GM12878 (cell line): ENCODE measurements at regions not wholly inside any gene's neighbourhood (a gene's known extent, or its start where the extent isn't known, plus 50 kb on each side); places are given as distances from the start of the nearest gene placed in this dataset.

Source experiments
- ATAC-seq: fragments of 200-7000 bp; cut with Tn5 transposase; 3 replicates; pipeline ENCODE4 v1.9.1; 2020; ENCODE audit warnings: mild to moderate bottlenecking, moderate library complexity
- BruUV-seq: library from RNA; stranded (reverse); fragments of 400-500 nt; replicated peaks from 2 replicates; lab custom pipeline; 2021; lab: Mats Ljungman, UMichigan
- CTCF ChIA-PET: fragments of 300-600 bp; sonication (Branson Sonifier 250); formaldehyde crosslinking; extraction: SDS; loops from one replicate; lab custom pipeline; 2021; ENCODE audit warnings: inconsistent platforms; lab: Yijun Ruan, JAX
- POLR2A ChIA-PET: fragments of 350-600 bp; formaldehyde crosslinking; extraction: SDS; loops from one replicate; lab custom pipeline; 2021; ENCODE audit warnings: inconsistent platforms; lab: Charles Lee
- RAD21 ChIA-PET: fragments of 300-600 bp; sonication (Branson Sonifier 250); formaldehyde crosslinking; loops from one replicate; lab custom pipeline; 2023; ENCODE audit warnings: antibody characterized with exemption; ENCODE audit not compliant: unreplicated experiment; lab: Charles Lee
- SMC1A ChIA-PET: fragments of 300-600 bp; sonication (Branson Sonifier 250); formaldehyde crosslinking; loops from one replicate; lab custom pipeline; 2023; ENCODE audit not compliant: unreplicated experiment, uncharacterized antibody; lab: Charles Lee
- DNase-seq: peaks from one replicate; pipeline ENCODE4 v3.0.0-alpha.2; 2011; ENCODE audit warnings: low read depth, low spot score
- FAIRE-seq: peaks from 3 replicates; lab custom pipeline; 2011; peaks lifted over from hg19 to GRCh38; lab: Jason Lieb, UNC
- H2AFZ ChIP-seq: 2 replicates; pipeline ENCODE4 v1.6.0; 2011; ENCODE audit warnings: low read depth, low read length, control low read depth; ENCODE audit not compliant: control insufficient read depth
- H3K27ac ChIP-seq: 2 replicates; pipeline ENCODE4 v1.5.1; 2011; ENCODE audit warnings: control low read depth; ENCODE audit not compliant: control insufficient read depth, insufficient read depth
- H3K27me3 ChIP-seq, 2 experiments: replicated peaks in 1 of 2; 2 replicates each; pipeline versions ENCODE4 v1.6.0 to v1.6.1; 2011; ENCODE audit warnings: low read length in 1 of 2; ENCODE audit not compliant: control insufficient read depth in 2 of 2, insufficient read depth in 2 of 2
- H3K36me3 ChIP-seq, 2 experiments: 2 replicates each; pipeline ENCODE4 v1.5.1; 2011; ENCODE audit warnings: low read length in 1 of 2; ENCODE audit not compliant: control insufficient read depth in 2 of 2, insufficient read depth in 2 of 2
- H3K4me1 ChIP-seq: 2 replicates; pipeline ENCODE4 v1.6.1; 2011; ENCODE audit warnings: mild to moderate bottlenecking, low read length, moderate library complexity, mixed read lengths; ENCODE audit not compliant: control insufficient read depth, insufficient read depth
- H3K4me2 ChIP-seq: 2 replicates; pipeline ENCODE4 v1.6.0; 2011; ENCODE audit warnings: control low read depth; ENCODE audit not compliant: control insufficient read depth, insufficient read depth
- H3K4me3 ChIP-seq: fragments of 200-600 bp; sonication (generic); 2 replicates; pipeline ENCODE4 v1.5.1; 2016
- H3K79me2 ChIP-seq: 2 replicates; pipeline ENCODE4 v1.6.0; 2011; ENCODE audit warnings: low read length; ENCODE audit not compliant: control insufficient read depth, insufficient read depth
- H3K9ac ChIP-seq: 2 replicates; pipeline ENCODE4 v1.8.0; 2011; ENCODE audit warnings: low read length, control low read depth, mixed read lengths; ENCODE audit not compliant: control insufficient read depth, insufficient read depth
- H3K9me3 ChIP-seq: replicated peaks from 3 replicates; pipeline ENCODE4 v1.5.1; 2011; ENCODE audit warnings: mild to moderate bottlenecking, low read length; ENCODE audit not compliant: control insufficient read depth, insufficient read depth
- H4K20me1 ChIP-seq: 2 replicates; pipeline ENCODE4 v1.6.0; 2011; ENCODE audit not compliant: control insufficient read depth, insufficient read depth
- BHLHE40 ChIP-seq, 2 experiments: fragments of 450-650 bp in 1 of 2; IDR thresholded peaks; 2 replicates each; pipeline ENCODE4 v1.6.1; 2011 to 2017; ENCODE audit warnings: low read depth in 2 of 2, borderline replicate concordance in 1 of 2, improper control_type of control experiment in 1 of 2, low read length in 1 of 2, mild to moderate bottlenecking in 1 of 2
- BRCA1 ChIP-seq: IDR thresholded peaks from 2 replicates; pipeline ENCODE4 v1.6.1; 2011; ENCODE audit warnings: low read depth, low read length, improper control_type of control experiment
- CBFB ChIP-seq: IDR thresholded peaks from 2 replicates; pipeline ENCODE4 v1.6.1; 2016; ENCODE audit warnings: antibody characterized with exemption, low read depth
- MTA3 ChIP-seq: IDR thresholded peaks from 2 replicates; pipeline ENCODE4 v1.6.1; 2012; ENCODE audit warnings: low read length, inconsistent platforms, borderline replicate concordance
- STAT3 ChIP-seq: IDR thresholded peaks from 2 replicates; pipeline ENCODE4 v1.6.1; 2011; ENCODE audit warnings: low read depth, low read length, improper control_type of control experiment
- TBL1XR1 ChIP-seq: IDR thresholded peaks from 2 replicates; pipeline ENCODE4 v1.6.1; 2012; ENCODE audit warnings: low read depth, low read length, improper control_type of control experiment
- TCF12 ChIP-seq: IDR thresholded peaks from 2 replicates; pipeline ENCODE4 v1.6.1; 2011; ENCODE audit warnings: low read depth, mild to moderate bottlenecking, low read length
- USF1 ChIP-seq: IDR thresholded peaks from 2 replicates; pipeline ENCODE4 v1.6.1; 2011; ENCODE audit warnings: borderline replicate concordance, low read depth, mild to moderate bottlenecking, moderate library complexity, mixed read lengths, low read length; ENCODE audit not compliant: insufficient read depth; ENCODE audit errors: extremely low read length
- ZZZ3 ChIP-seq: IDR thresholded peaks from 2 replicates; pipeline ENCODE4 v1.6.1; 2011; ENCODE audit warnings: low read depth; ENCODE audit not compliant: control insufficient read depth, insufficient read length
- WGBS: methylation state at CpG from one replicate; pipeline ENCODE4 v1.1.6; 2016; ENCODE audit warnings: low lambda C conversion rate; ENCODE audit not compliant: insufficient replicate concordance, insufficient coverage; ENCODE audit errors: missing lambda C conversion rate; 5-methylcytosine and 5-hydroxymethylcytosine counted together
- in situ Hi-C: fragments of 300-500 bp; cut with MboI; formaldehyde crosslinking; loops from 9 replicates; pipeline ENCODE4 v1.14.3; 2018; ENCODE audit warnings: mixed read lengths
- intact Hi-C: fragments of 100-400 bp; cut with micrococcal nuclease; formaldehyde crosslinking; loops from one replicate; pipeline ENCODE4 v1.14.2; 2022; ENCODE audit not compliant: unreplicated experiment
- TF ChIP-seq, protein P1 (sequence below): fragments of 450-650 bp; IDR thresholded peaks from 2 replicates; pipeline ENCODE4 v1.6.1; 2017; ENCODE audit warnings: antibody characterized with exemption, mild to moderate bottlenecking, moderate library complexity
- TF ChIP-seq, protein P2 (sequence below): fragments of 450-650 bp; formaldehyde crosslinking; IDR thresholded peaks from 2 replicates; pipeline ENCODE4 v1.4.0; 2020; ENCODE audit warnings: mild to moderate bottlenecking, moderate library complexity
- TF ChIP-seq, protein P3 (sequence below): IDR thresholded peaks from 2 replicates; pipeline ENCODE4 v1.6.1; 2012; ENCODE audit warnings: mild to moderate bottlenecking, low read depth, low read length

DNA sequence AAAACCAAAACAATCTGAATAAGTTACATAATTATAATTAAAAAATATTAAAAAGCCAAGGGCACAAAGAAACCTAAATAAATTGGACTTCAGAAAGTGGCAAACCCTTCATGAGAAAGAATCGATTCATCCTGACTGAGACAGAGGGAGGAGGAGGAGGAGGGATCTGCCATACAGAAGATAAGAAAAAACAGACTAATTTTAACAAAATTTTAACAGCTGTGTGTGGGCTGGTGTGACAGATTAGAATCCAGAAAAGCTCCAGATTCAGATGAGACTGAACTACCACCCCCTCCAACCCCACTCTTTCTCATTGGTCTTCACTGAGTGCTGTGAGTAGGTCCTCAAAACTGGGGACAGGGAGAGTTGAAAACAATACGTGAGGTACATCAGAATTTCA is 111.5 kb upstream of the HTR2A start:
- Histone ChIP-seq H3K9me3 (no peaks in the 10 kb centered on the region), H3K4me2 (no peak overlapping the region), H4K20me1 (no peaks in the 10 kb centered on the region), H3K4me1 (no peaks in the 10 kb centered on the region), H3K27ac (no peak overlapping the region), H2AFZ (no peak overlapping the region), H3K27me3 (no peaks in the 10 kb centered on the region), H3K36me3 (no peaks in the 10 kb centered on the region), H3K4me3 (no peak overlapping the region), H3K9ac (no peak overlapping the region), H3K79me2 (no peaks in the 10 kb centered on the region)
- TF ChIP-seq CBFB (no peak), ZZZ3 (no peak), TCF12 (no peak), STAT3 (no peak), BHLHE40 (IDR thresholded peaks at IDR 0.05; ENCODE audit: borderline replicate concordance in 1 of 2, low read depth in 2 of 2, low read length in 1 of 2) (no peak), MTA3 (no peak), USF1 (no peak), TBL1XR1 (no peak), BRCA1 (no peak)
- TF ChIP-seq, protein P1, sequence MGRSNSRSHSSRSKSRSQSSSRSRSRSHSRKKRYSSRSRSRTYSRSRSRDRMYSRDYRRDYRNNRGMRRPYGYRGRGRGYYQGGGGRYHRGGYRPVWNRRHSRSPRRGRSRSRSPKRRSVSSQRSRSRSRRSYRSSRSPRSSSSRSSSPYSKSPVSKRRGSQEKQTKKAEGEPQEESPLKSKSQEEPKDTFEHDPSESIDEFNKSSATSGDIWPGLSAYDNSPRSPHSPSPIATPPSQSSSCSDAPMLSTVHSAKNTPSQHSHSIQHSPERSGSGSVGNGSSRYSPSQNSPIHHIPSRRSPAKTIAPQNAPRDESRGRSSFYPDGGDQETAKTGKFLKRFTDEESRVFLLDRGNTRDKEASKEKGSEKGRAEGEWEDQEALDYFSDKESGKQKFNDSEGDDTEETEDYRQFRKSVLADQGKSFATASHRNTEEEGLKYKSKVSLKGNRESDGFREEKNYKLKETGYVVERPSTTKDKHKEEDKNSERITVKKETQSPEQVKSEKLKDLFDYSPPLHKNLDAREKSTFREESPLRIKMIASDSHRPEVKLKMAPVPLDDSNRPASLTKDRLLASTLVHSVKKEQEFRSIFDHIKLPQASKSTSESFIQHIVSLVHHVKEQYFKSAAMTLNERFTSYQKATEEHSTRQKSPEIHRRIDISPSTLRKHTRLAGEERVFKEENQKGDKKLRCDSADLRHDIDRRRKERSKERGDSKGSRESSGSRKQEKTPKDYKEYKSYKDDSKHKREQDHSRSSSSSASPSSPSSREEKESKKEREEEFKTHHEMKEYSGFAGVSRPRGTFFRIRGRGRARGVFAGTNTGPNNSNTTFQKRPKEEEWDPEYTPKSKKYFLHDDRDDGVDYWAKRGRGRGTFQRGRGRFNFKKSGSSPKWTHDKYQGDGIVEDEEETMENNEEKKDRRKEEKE = no peak
- TF ChIP-seq, protein P2, sequence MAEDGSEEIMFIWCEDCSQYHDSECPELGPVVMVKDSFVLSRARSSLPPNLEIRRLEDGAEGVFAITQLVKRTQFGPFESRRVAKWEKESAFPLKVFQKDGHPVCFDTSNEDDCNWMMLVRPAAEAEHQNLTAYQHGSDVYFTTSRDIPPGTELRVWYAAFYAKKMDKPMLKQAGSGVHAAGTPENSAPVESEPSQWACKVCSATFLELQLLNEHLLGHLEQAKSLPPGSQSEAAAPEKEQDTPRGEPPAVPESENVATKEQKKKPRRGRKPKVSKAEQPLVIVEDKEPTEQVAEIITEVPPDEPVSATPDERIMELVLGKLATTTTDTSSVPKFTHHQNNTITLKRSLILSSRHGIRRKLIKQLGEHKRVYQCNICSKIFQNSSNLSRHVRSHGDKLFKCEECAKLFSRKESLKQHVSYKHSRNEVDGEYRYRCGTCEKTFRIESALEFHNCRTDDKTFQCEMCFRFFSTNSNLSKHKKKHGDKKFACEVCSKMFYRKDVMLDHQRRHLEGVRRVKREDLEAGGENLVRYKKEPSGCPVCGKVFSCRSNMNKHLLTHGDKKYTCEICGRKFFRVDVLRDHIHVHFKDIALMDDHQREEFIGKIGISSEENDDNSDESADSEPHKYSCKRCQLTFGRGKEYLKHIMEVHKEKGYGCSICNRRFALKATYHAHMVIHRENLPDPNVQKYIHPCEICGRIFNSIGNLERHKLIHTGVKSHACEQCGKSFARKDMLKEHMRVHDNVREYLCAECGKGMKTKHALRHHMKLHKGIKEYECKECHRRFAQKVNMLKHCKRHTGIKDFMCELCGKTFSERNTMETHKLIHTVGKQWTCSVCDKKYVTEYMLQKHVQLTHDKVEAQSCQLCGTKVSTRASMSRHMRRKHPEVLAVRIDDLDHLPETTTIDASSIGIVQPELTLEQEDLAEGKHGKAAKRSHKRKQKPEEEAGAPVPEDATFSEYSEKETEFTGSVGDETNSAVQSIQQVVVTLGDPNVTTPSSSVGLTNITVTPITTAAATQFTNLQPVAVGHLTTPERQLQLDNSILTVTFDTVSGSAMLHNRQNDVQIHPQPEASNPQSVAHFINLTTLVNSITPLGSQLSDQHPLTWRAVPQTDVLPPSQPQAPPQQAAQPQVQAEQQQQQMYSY (CRISPR knock-in tag) = no peak
- TF ChIP-seq, protein P3, sequence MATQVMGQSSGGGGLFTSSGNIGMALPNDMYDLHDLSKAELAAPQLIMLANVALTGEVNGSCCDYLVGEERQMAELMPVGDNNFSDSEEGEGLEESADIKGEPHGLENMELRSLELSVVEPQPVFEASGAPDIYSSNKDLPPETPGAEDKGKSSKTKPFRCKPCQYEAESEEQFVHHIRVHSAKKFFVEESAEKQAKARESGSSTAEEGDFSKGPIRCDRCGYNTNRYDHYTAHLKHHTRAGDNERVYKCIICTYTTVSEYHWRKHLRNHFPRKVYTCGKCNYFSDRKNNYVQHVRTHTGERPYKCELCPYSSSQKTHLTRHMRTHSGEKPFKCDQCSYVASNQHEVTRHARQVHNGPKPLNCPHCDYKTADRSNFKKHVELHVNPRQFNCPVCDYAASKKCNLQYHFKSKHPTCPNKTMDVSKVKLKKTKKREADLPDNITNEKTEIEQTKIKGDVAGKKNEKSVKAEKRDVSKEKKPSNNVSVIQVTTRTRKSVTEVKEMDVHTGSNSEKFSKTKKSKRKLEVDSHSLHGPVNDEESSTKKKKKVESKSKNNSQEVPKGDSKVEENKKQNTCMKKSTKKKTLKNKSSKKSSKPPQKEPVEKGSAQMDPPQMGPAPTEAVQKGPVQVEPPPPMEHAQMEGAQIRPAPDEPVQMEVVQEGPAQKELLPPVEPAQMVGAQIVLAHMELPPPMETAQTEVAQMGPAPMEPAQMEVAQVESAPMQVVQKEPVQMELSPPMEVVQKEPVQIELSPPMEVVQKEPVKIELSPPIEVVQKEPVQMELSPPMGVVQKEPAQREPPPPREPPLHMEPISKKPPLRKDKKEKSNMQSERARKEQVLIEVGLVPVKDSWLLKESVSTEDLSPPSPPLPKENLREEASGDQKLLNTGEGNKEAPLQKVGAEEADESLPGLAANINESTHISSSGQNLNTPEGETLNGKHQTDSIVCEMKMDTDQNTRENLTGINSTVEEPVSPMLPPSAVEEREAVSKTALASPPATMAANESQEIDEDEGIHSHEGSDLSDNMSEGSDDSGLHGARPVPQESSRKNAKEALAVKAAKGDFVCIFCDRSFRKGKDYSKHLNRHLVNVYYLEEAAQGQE = no peak
- ATAC-seq = no peak
- in situ Hi-C loops = no loop called here
- intact Hi-C loops = no loop called here
- no peak for DNase-seq
- ChIA-PET SMC1A (no interaction called here), RAD21 (no interaction called here), POLR2A (no interaction called here), CTCF (no interaction called here)
- BruUV-seq = no TSS peak
- FAIRE-seq = no peak
- WGBS = 57% methylated on average over 2 of the region's 2 CpGs
